Left hindlimb (tissue), 1 donor: ENCODE measurements at regions not wholly inside any gene's neighbourhood (a gene's known extent, or its start where the extent isn't known, plus 50 kb on each side); places are given as distances from the start of the nearest gene placed in this dataset.
"Not testable (repeated sequence)": the region's sequence is repeated elsewhere in the genome, so short reads cannot be mapped to it uniquely, and the experiment has no call there.

Experiments used
- DNase-seq: peaks from one replicate; pipeline ENCODE4 v3.0.0-alpha.2; 2018

DNA sequence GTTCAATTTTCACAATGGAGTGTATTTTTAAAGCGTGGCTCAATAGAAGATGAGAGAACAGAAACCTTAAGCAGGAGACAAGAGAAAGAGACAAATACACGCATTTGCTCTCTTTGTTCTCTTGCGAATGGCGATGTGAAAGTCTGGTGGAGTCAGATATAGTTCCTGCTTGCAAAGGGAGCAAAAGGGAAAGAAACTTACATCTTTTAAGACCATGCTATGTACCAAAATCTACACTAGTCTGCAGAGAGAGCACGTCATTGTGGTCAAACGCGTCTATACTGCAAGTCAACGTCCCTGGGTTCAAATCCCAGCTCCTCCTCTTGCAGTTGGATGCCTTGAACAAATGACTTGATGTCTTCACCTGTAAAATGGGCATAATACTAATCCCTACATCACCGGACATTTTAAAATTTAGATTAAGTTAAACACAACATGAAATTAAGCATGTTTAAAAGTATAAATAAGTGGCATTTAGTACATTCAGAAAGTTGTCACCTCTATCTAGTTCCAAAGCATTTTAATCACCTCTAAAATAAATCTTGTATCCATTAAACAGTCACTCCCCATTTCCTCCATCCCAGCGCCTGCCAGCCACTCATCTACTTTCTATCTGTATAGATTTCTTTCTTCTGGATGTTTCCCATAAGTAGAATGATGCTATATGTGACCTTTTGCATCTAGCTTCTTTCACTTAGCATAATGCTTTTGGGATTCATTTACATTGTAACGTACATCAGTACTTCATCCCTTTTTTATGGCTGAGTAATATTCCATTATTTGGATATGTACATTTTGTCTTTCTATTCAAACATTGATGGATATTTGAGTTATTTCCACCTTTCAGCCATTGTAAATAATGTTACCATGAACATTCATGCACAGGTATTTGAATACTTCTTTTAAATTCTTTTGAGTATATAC is 406.9 kb downstream of the TMEM114 start:
- DNase-seq: no peak

DNA sequence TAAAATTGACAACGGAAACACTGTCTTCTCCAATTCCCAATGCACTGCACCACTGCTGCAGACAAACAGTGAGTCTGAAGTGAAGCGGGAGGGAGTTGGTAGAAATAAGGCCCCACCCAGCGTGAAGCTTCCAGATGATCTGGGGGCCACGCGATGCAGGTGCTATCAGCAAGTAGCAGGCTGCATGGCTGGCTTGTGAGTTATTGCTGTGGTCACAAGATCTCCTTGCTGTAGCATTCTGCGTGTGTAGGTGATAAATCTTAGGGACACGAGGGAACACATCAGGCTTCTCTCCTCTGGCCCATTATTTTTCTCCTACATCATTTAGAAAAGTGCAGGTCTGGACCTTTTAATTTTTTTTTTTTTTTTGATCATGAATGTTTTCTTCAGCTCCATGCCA is 407.6 kb downstream of the TMEM114 start:
- DNase-seq: no peak

GRCh38 chr16:8179615-8180014 is 410.7 kb downstream of the TMEM114 start:
- no peak for DNase-seq

DNA sequence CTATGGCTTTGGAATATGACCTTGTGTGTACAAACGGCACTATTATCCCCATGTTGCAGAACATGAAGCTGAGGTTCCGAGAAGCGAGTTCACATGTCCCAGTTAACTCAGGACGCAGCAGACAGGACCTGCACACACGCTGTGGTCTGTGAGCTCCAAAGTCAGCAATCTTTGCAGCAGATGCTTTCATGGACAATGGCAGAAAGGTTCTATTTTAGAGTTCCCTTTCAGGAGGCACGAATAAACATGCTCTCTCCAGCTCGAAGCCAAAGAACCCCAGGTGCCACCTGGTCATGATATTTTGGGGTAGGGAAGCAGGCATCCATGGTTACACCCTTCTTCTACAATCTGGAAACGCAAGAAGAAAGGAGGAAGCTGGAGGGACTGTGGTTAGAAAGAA is 412.0 kb downstream of the TMEM114 start:
- DNase-seq: no peak

DNA sequence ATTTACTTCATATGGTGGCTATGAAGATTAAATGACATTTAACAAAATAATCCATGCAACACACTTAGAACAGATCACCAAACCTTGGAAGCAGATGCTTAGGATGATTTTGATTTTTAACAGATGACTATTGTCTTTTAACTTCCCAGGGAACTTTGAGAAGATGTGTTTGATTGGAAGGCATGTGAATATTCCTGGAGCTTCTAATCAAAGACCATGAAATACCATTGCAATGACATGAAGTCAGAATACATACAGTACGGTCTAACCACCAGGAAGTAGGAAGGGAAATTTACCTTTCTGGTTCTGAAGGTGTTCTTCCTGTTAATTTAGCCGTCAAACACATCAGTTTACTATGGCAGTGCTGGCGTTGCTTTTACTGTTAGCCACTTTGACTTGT is 414.9 kb downstream of the TMEM114 start:
- DNase-seq: no peak

- DNase-seq: peak; percentile 67
Observed at GRCh38 chr16:8173111-8173644, 417.1 kb downstream of the TMEM114 start.

DNA sequence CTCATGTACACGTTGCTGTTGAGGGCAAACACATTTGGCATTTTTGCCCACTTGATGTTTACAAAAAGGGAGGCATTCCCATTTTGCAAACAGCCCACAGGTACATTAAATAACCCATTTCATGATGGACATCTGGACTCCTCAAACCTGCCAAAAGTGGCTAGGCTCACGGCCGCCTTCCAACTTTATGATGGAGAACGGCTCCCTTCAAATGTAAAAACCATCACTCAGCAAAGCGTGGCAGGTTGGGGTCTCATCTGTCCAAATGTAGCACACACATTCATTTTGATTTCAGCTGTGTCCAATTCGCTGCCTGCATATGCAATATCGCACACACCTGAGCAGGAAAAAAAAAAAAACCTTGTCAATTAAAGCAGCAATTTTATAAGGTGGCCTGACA is 417.8 kb downstream of the TMEM114 start:
- DNase-seq: no peak

GRCh38 chr16:8168016-8168415 is 422.3 kb downstream of the TMEM114 start:
- no peak for DNase-seq

DNA sequence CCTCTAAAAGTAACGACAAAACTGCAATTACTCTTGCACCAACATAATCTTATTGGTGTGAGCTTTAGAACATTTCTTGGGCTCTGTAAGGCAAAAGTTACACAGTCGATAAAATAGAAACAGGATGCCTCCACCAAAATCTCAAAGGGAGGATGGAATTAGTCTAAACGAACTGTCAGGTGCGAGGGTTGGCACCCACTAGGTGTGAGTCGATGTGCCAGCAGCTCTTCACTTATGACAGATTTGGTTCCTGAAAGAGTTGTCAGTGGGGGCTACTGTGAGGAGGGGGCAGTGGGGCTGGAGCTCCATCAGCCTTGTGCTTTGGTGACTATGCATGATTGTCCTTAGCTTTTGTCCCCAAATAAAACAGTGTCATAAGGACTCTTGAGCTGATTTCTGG is 422.9 kb downstream of the TMEM114 start:
- DNase-seq: no peak

GRCh38 chr16:8158051-8158450 is 432.3 kb downstream of the TMEM114 start:
- no peak for DNase-seq

GRCh38 chr16:8155275-8155674 is 435.0 kb downstream of the TMEM114 start:
- no peak for DNase-seq

DNA sequence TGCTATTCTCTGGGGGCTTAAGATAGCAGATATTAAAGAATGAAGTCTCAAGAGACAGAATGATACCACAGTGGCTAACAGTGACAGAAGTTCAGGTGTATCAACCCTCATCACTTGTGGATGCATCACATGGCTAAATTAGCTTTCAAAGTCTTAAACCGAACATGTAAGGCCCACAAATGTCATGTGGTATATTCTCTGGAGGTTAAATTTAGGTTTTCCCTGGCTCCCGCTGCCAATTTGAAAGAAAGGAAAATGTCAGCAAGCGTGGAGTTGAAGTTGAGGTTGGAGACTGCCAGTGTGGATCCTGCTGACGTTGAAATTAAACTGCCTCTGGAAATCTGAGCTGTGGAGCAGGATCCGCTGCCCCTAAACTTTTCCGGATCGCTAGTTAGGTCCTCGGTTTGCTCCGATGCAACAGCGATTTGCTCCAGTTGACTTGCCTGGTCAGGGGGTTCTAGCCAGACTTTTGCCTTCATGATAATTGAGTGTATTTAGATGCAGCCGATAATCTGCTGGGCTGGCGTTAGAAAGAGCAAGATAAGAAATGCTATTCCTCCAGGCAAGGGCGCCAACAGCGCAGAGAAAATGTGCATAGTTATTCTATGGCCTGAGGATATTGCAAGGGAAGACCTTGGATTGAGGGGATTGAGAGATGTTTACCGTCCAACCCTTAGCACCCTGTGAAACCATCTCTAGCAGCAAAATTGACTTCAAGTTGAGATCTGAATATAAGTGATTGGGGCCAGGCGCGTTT is 443.9 kb downstream of the TMEM114 start:
- DNase-seq: no peak

DNA sequence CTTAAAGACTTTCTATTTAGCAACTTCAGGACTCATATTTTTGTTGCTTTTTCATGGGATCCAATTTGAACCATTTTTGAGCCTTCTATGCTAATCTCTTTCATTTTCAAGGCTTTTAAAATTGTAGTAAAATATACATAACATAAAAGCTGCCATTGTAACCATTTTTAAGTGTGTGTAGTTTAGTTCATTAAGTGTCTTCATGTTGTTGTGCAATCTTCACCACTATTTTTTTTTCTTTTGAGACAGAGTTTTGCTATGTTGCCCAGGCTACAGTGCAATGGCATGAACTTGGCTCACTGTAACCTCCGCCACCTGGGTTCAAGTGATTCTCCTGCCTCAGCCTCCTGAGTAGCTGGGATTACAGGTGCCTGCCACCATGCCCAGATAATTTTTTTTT is 451.6 kb downstream of the TMEM114 start:
- no peak for DNase-seq

DNA sequence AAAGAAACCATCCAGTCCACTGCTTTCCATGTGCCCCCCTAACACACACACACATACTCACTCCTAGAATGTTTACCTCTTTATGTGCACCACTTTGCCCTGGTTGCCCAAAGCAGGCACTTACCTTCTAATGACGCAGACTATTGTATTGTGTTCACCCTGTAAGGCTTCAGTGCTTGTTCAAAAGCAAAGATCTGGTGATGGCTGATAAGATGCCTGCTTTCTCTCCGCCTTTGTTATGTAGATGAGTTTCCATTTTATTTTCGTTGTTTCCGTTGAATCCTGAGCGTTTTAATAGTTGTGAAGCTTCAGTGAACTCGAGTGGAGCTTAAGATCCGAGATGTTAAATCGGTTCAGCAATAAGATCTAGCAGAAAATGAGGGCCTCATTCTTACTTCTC is 452.7 kb downstream of the TMEM114 start:
- no peak for DNase-seq

- DNase-seq: no peak
Observed at GRCh38 chr16:8130197-8130596, 460.1 kb downstream of the TMEM114 start.

DNA sequence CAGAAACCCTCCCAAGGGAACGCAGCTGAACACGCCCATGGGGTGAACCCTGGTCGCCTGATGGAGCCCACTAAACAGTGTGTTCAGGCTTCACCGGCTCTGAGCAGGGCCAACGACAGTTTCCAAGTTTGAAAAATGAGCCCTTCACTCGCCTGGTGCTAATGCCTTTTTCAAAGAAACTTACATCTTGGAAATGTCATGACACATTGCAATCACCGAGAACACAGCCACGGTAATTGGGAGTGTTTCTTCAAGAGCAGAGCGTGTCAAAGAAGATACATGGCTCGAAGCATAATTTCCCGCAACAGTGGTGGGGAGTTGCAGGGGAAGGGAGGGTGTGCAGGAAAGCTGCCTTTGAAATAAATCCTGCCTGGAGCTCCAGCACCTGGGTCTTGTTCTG is 463.2 kb downstream of the TMEM114 start:
- no peak for DNase-seq

DNA sequence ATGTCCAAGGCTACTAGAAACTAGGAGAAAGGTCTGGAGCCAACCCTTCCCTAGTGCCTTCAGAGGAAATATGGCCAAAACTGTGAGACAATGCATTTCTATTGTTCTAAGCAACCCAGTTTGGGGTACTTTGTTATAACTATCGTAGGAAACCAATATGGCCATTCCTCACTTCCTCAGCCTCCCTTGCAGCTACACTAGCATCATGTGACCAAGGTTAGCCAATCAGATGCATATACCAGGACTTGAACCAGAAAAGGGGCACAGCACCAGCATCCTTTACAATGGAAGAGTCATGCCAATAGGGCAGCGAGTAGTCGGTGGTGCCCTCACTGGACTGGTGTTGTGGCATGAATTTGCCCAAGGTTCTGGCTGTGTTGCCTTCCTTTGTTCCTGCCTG is 464.0 kb downstream of the TMEM114 start:
- DNase-seq: no peak

DNA sequence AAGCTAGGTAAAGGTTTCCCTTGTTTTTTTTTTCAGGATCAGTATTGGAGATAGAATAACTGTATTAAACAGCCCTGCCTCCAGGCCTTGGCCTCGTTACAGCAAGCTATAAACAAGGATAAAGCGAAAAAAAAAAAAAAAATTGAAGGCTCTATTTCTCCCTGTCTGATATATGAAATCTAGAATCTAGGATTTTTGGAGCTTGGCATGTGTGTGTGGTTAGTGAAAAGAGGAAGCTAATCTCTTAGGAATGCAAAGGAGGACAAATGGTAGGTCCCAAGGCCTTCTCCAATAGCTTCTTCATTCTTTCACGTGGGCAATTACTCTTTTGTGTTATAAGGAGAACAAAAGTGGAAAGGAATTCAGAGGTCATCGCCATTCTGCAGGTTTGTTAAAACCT is 470.3 kb downstream of the TMEM114 start:
- DNase-seq: no peak

DNA sequence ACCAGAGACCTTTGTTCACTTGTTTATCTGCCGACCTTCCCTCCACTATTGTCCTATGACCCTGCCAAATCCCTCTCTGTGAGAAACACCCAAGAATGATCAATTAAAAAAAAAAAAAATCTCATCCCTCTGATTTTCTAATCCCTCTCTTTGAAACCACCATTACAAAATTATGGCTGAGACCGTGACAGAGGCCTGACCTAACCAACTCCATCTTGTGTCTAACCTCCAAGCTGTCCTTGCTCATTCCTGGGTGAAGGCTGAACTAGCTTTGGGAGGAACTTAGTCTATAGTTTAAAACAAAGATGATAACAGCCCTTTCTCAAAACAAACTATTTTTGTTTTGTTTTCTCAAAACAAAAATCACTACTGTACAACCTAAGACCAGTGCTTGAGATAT is 474.5 kb downstream of the TMEM114 start:
- DNase-seq: no peak

DNA sequence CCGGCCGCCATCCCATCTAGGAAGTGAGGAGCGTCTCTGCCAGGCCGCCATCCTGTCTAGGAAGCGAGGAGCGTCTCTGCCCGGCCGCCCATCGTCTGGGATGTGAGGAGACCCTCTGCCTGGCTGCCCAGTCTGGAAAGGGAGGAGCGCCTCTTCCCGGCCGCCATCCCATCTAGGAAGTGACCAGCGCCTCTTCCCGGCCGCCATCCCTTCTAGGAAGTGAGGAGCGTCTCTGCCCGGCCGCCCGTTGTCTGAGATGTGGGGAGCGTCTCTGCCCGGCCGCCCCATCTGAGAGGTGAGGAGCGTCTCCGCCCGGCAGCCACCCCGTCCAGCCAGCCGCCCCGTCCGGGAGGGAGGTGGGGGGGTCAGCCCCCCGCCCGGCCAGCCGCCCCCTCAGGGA is 475.4 kb downstream of the TMEM114 start:
- DNase-seq: not testable (repeated sequence)

DNA sequence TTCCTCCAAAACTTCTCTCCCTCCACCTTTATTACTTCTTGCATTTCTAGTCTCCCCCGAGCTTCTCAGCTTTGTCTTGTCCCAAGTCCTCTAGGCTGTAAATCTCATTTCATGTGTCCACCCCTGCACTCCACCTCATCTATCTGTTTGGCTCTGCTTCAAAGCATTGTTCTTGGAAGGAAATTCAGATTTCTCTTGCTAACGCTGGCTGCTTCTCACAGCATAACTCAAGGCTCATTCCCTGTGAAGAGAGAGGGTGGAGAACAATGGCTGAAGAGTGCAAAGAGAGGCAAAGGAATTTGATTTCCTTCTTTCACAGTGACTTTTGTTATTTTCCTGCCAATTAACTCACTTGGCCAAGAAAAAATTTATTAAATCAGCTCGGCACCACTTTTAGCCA is 476.5 kb downstream of the TMEM114 start:
- no peak for DNase-seq

DNA sequence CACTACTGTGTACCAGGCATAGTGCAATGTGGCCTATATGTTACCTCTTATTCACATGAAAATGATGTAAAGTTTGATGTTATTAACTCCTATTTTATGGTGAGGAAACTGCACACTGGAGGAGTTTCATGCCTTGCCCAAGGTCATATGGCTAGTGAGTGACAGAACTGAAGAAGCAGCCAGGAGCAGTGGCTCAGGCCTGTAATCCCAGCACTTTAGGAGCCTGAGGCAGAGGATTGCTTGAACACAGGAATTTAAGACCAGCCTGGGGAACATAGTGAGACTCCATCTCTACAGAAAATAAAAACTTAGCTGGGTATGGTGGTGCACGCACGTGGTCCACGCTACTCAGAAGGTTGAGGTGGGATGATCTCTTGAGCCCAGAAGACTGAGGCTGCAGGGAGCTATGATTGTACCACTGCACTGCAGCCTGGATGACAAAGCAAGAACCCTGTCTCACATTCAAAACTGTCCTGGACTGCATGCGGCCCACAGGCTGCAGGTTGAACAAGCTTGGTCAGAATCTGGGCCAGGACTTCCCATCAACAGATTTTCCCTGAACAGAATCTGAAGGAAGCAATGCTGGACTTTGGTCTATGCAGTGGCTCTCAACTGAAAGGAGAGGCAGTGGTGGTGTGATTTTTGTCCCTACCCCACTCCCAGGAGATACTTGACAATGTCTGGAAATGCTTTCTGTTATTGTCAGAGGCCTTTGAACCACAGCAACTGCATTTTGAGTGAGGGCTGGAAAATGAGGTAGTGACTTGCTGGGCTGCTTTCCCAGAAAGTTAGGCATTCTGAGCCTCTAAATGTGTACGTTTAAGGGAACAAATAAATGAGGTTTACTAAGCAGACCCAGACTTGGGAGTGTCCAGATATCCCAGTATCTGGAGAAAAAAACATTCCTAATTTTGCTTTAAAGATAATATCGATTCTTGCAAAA is 479.5 kb downstream of the TMEM114 start:
- no peak for DNase-seq
